CD4-positive, alpha-beta T cell treated with Interleukin-21 for 1 hour (primary cell): ENCODE measurements at regions not wholly inside any gene's neighbourhood (a gene's known extent, or its start where the extent isn't known, plus 50 kb on each side); places are given as distances from the start of the nearest gene placed in this dataset.
"Not testable (repeated sequence)": the region's sequence is repeated elsewhere in the genome, so short reads cannot be mapped to it uniquely, and the experiment has no call there.

Experiments used
- DNase-seq: peaks from one replicate; pipeline ENCODE4 v3.0.0-alpha.2; 2020

DNA sequence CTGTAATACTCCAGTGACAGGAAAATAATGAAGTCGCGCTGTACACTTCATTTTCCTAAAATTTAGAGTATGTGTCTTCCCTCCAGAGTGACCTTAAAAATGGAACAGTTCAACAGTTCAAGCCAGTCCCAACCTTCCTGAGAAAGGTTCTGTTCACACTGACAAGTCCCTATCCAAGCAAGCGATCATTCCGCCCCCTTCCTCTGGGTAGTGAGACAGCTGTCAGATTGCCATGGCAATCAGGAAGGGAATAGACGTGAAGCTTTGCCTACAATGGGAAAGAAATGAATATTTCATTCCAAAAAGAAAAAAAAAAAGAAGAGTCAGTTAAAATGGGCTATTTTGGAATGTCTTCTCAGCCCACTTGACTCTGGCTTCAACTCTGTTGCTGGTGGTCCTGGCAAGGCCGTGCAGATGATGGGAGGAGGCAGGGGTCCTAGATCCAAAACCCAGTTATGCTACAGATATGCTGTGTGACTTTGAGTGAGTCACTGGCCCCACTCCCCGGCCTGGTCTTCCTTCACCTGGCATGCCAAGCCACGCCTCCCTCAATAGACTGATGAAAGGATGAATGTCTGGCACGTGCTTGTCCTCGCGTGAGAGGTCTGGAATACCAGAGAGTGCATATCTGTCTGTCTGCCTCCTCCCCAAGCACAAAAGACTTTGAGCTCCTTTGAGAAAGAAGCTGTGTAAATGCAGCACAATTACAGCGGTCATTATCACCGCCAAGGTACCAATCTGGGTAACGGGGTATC is 165.8 kb upstream of the WWC1 start:
- DNase-seq = no peak

GRCh38 chr5:168126606-168127005 is 164.8 kb upstream of the WWC1 start:
- DNase-seq = no peak

DNA sequence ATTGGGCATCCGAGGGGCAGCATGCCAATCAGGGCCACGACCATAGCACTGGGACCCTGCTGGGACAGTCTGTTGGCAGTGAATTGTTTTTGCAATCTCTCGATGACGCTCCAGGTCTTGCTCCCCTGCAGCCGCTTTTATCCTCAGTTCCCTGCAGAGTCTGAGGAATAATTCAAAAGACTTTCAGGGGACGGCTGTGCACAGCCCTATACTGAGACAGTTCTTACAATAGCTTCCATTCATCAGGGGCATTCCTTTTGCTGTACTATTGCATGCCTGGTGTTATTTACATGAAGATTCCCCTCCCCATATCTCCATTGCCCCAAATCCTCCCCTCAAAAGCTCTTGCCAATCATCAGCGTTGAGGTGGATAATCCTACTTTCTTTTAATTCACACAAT is 163.3 kb upstream of the WWC1 start:
- DNase-seq = no peak

- DNase-seq = no peak
These were observed 162.9 kb upstream of the WWC1 start for GRCh38 chr5:168128557-168128956.

- DNase-seq = no peak
These were observed 159.9 kb upstream of the WWC1 start for GRCh38 chr5:168131519-168131918.

GRCh38 chr5:168132241-168132641 is 159.2 kb upstream of the WWC1 start:
- DNase-seq = no peak

GRCh38 chr5:168135897-168136296 is 155.5 kb upstream of the WWC1 start:
- DNase-seq = no peak

GRCh38 chr5:168136340-168136739 is 155.1 kb upstream of the WWC1 start:
- no peak for DNase-seq

DNA sequence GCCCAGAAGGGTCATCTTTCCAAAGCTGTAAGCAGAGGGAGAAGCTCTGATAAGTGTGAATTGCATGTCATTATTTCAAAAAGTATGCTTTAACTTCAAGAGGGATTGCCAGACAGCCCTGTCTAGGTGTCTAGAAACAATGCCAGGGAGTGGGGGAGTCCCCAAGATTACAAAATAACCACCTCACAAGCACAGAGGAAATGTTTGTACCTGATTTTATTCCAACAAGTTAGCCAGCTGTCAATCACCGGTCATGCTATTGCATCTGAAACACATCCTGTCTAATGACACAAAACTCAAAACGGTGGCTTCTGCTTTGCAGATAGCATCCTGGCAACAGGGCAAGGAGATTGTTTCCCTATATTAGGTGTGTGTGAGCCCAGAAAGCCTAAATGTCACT is 154.2 kb upstream of the WWC1 start:
- no peak for DNase-seq

DNA sequence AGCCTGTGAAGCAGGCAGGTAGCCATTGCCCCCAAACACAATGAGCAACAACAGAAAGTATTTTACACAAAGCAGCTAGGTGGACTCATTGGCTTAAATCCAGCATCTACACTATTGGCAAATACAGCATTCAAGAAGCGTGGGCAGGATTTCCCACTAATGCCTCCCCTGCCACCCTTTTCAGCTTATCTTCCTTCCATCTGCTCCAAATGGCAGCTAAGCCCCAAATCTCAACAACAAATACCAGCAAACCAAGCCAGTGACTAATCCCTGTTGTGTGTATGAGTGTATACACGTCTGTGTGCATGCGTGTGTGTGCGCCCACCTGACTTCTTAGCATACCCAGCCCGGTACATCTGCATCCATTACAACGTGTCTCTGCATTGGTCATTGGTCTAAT is 151.2 kb upstream of the WWC1 start:
- no peak for DNase-seq

DNA sequence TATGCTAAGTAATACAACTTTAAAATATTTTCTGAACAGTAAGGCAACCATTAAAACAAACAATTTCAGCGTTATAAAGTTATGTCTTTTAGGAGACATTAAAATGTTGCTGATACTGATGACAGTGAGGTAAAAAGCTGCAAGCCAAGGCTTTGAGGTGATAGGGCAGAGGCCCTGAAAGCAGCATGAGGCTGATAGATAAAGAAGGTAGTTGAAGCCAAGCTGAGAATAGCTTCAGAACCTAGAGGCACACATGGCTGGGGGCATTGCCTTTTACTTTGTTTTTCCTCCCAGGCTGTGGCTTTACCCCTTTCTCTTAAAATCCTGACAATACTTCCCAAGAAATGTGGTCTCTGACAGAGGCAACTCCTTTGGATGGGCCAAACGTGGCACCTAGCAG is 149.0 kb upstream of the WWC1 start:
- no peak for DNase-seq

DNA sequence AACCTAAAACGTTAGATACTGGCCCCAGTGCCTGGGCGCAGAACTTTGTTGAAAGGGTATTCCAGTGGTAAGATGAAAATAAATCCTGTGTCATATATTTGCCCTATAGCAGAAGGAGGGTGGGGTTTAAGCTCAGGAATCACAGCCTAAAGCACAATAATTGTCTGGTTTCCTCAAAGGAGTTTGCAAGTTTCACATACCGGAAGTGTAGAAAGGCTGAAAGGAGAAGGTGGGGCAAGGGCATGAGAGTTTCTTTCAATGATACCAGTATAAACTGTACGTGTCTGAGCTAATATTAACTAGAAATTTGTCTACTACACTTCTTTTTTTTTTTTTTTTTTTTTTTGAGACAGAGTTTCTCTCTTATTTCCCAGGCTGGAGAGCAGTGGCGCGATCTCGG is 147.9 kb upstream of the WWC1 start:
- DNase-seq = not testable (repeated sequence)

- no peak for DNase-seq
These were observed 144.3 kb upstream of the WWC1 start for GRCh38 chr5:168147106-168147505.

- no peak for DNase-seq
These were observed 143.7 kb upstream of the WWC1 start for GRCh38 chr5:168147568-168148360.

- DNase-seq = no peak
These were observed 140.4 kb upstream of the WWC1 start for GRCh38 chr5:168151041-168151440.

DNA sequence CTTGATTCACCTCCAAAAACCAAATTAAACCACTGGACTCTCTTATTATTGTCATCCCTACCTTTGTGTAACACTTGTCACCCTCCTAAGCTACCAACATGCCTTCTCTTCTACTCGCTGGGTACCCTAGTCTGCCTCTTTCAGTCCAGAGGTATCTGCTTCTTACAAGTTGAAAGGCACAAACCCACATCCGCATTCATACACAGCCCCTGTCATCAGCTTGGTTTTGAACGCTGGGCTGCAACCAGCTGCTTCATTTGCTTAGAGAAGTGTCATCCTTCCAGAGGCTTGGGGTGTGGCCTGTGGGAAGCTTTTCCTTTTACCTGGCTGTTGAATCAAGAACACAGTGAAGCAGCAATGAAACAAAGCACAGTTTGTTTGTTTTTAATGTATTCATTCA is 138.8 kb upstream of the WWC1 start:
- DNase-seq = no peak

DNA sequence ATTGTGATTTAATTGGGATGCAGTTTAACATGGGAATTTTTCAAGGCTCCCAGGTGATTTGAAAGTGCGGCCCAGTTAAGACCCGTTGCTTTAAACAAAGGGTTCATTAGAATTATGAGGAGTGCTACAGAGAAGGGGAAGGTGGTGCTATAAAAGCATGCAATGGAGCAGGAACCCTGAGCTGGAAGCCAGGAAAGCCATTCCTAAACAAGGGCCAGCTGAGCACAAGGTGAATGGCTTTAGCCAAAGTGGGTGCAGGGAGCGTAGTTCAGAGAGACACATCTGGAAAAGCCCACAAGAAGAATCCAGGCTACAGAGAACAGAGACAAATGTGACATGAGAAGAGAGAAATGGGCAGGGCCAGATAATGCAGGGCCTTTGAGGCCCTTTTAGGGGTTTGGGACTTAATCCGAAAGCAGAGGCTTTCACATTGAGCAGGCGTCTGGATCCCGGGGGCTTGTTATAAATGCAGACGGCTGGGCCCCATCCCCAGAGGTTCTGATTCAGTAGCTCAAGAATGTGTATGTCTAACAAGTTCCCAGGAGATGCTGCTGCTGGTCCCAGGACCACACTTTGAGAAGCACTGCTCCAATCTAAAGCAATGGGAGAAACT is 138.1 kb upstream of the WWC1 start:
- no peak for DNase-seq

- no peak for DNase-seq
These were observed 137.6 kb upstream of the WWC1 start for GRCh38 chr5:168153876-168154270.

- no peak for DNase-seq
These were observed 135.9 kb upstream of the WWC1 start for GRCh38 chr5:168155585-168155984.

- no peak for DNase-seq
These were observed 135.3 kb upstream of the WWC1 start for GRCh38 chr5:168156170-168156569.

GRCh38 chr5:168157141-168157540 is 134.3 kb upstream of the WWC1 start:
- DNase-seq = no peak

GRCh38 chr5:168159425-168159824 is 132.0 kb upstream of the WWC1 start:
- peak; percentile 25 for DNase-seq

- DNase-seq = no peak
These were observed 129.0 kb upstream of the WWC1 start for GRCh38 chr5:168162464-168162863.

DNA sequence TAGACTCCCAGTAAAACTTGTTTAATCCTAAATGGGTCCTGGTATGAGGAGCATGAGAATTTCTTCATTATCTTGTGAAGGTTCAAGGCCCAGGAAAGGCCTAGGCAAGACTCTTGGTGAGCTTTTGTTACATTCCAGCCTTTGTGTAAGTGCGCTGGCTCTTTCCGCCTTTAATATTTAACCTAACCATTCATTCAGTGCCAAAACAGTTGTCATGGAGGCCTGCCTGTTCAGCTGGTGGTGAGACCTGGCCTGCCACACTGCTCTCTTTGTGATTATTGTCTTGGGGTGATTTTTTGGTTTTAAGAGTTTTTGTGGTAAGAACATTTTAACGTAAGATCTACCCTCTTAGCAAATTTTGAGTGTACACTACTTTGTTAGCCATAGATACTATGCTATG is 127.5 kb upstream of the WWC1 start:
- DNase-seq = no peak
